H9 (cell line): ENCODE measurements at regions not wholly inside any gene's neighbourhood (a gene's known extent, or its start where the extent isn't known, plus 50 kb on each side); places are given as distances from the start of the nearest gene placed in this dataset.

ENCODE experiments used
- DNase-seq: peaks from one replicate; pipeline ENCODE4 v3.0.0-alpha.2; 2017
- H2AFZ ChIP-seq: one replicate; pipeline ENCODE4 v1.6.1; 2013; ENCODE audit warnings: mild to moderate bottlenecking, low read length, control low read depth, moderate library complexity
- H2AK5ac ChIP-seq: 2 replicates; pipeline ENCODE4 v1.6.1; 2013; ENCODE audit warnings: low read length, control low read depth, mixed read lengths; ENCODE audit not compliant: insufficient read length
- H2BK120ac ChIP-seq: one replicate; pipeline ENCODE4 v1.6.1; 2013; ENCODE audit warnings: low read depth, mild to moderate bottlenecking, low read length, control low read depth, inconsistent platforms; ENCODE audit not compliant: poor library complexity, severe bottlenecking
- H2BK12ac ChIP-seq: 2 replicates; pipeline ENCODE4 v1.6.1; 2013; ENCODE audit warnings: low read length, control low read depth, mixed read lengths, low read depth; ENCODE audit not compliant: insufficient read length
- H2BK15ac ChIP-seq: 2 replicates; pipeline ENCODE4 v1.6.1; 2013; ENCODE audit warnings: low read depth, low read length, control low read depth
- H2BK20ac ChIP-seq: one replicate; pipeline ENCODE4 v1.6.1; 2013; ENCODE audit warnings: low read depth, mild to moderate bottlenecking, low read length, control low read depth, inconsistent platforms; ENCODE audit not compliant: poor library complexity, severe bottlenecking
- H2BK5ac ChIP-seq: 2 replicates; pipeline ENCODE4 v1.6.1; 2013; ENCODE audit warnings: low read length, control low read depth, mixed read lengths; ENCODE audit not compliant: insufficient read length
- H3K14ac ChIP-seq: 2 replicates; pipeline ENCODE4 v1.6.1; 2013; ENCODE audit warnings: low read length, control low read depth; ENCODE audit not compliant: insufficient read depth
- H3K18ac ChIP-seq: 2 replicates; pipeline ENCODE4 v1.6.1; 2013; ENCODE audit warnings: low read depth, mild to moderate bottlenecking, mixed read lengths, low read length, control low read depth; ENCODE audit not compliant: insufficient read length
- H3K23ac ChIP-seq: 2 replicates; pipeline ENCODE4 v1.6.1; 2013; ENCODE audit warnings: low read length, control low read depth, mixed read lengths, low read depth; ENCODE audit not compliant: insufficient read length
- H3K23me2 ChIP-seq: 2 replicates; pipeline ENCODE4 v1.6.1; 2013; ENCODE audit warnings: low read depth, mild to moderate bottlenecking, mixed read lengths, low read length, control low read depth; ENCODE audit not compliant: insufficient read length, poor library complexity, severe bottlenecking
- H3K27ac ChIP-seq: 2 replicates; pipeline ENCODE4 v1.5.1; 2013; ENCODE audit warnings: low read length, control low read depth, mixed read lengths, low read depth; ENCODE audit not compliant: insufficient read length
- H3K27me3 ChIP-seq: 2 replicates; pipeline ENCODE4 v1.6.1; 2013; ENCODE audit warnings: low read length, control low read depth, inconsistent platforms; ENCODE audit not compliant: insufficient read depth
- H3K4ac ChIP-seq: 2 replicates; pipeline ENCODE4 v1.6.1; 2013; ENCODE audit warnings: low read depth, mild to moderate bottlenecking, control low read depth, inconsistent platforms, low read length, moderate library complexity
- H3K4me1 ChIP-seq: 2 replicates; pipeline ENCODE4 v1.6.1; 2013; ENCODE audit warnings: low read length, control low read depth, inconsistent platforms; ENCODE audit not compliant: insufficient read depth
- H3K4me2 ChIP-seq: 2 replicates; pipeline ENCODE4 v1.6.1; 2013; ENCODE audit warnings: low read length, control low read depth, mixed read lengths; ENCODE audit not compliant: insufficient read length, insufficient read depth
- H3K56ac ChIP-seq: 2 replicates; pipeline ENCODE4 v1.6.1; 2013; ENCODE audit warnings: low read depth, mild to moderate bottlenecking, mixed read lengths, low read length, control low read depth; ENCODE audit not compliant: insufficient read length
- H3K79me1 ChIP-seq: 2 replicates; pipeline ENCODE4 v1.6.1; 2013; ENCODE audit warnings: low read depth, mild to moderate bottlenecking, moderate library complexity, low read length, control low read depth, inconsistent platforms; ENCODE audit not compliant: insufficient read depth, poor library complexity, severe bottlenecking
- H3K79me2 ChIP-seq: 2 replicates; pipeline ENCODE4 v1.6.1; 2013; ENCODE audit warnings: low read length, control low read depth, inconsistent platforms; ENCODE audit not compliant: insufficient read depth
- H3K9ac ChIP-seq: 2 replicates; pipeline ENCODE4 v1.6.1; 2013; ENCODE audit warnings: low read length, control low read depth, mixed read lengths; ENCODE audit not compliant: insufficient read length; ENCODE audit errors: extremely low read depth
- H3K9me3 ChIP-seq: one replicate; pipeline ENCODE4 v1.6.1; 2013; ENCODE audit warnings: low read depth, low read length, inconsistent platforms; ENCODE audit not compliant: control insufficient read depth
- H3T11ph ChIP-seq: one replicate; pipeline ENCODE4 v1.6.1; 2013; ENCODE audit warnings: mild to moderate bottlenecking, low read length, control low read depth, inconsistent platforms
- H4K20me1 ChIP-seq: one replicate; pipeline ENCODE4 v1.6.1; 2013; ENCODE audit not compliant: control insufficient read depth, insufficient read length, insufficient read depth
- H4K5ac ChIP-seq: 2 replicates; pipeline ENCODE4 v1.6.1; 2013; ENCODE audit warnings: low read depth, mild to moderate bottlenecking, mixed read lengths, low read length, control low read depth; ENCODE audit not compliant: insufficient read length
- H4K8ac ChIP-seq: replicated peaks from 2 replicates; pipeline ENCODE4 v1.6.1; 2013; ENCODE audit warnings: low read length, control low read depth, mixed read lengths, low read depth; ENCODE audit not compliant: insufficient read length
- H4K91ac ChIP-seq: 2 replicates; pipeline ENCODE4 v1.6.1; 2013; ENCODE audit warnings: low read depth, mild to moderate bottlenecking, moderate library complexity, mixed read lengths, low read length, control low read depth; ENCODE audit not compliant: insufficient read length
- H3K27ac Mint-ChIP-seq, 3 experiments: 2 replicates in 2 of 3; 3 replicates in 1 of 3; pipeline ENCODE4 v1.8.0; 2020 to 2021; ENCODE audit warnings: mixed read lengths in 3 of 3, mild to moderate bottlenecking in 1 of 3, moderate library complexity in 1 of 3
- H3K27me3 Mint-ChIP-seq: 2 replicates; pipeline ENCODE4 v1.8.0; 2021; ENCODE audit warnings: low read depth, mild to moderate bottlenecking, moderate library complexity, mixed read lengths
- H3K36me3 Mint-ChIP-seq, 3 experiments: 2 replicates in 2 of 3; 3 replicates in 1 of 3; pipeline ENCODE4 v1.8.0; 2020 to 2021; ENCODE audit warnings: low read depth in 3 of 3, mixed read lengths in 3 of 3; ENCODE audit not compliant: insufficient read depth in 1 of 3
- H3K4me1 Mint-ChIP-seq, 2 experiments: 2 replicates each; pipeline ENCODE4 v1.8.0; 2020; ENCODE audit warnings: mixed read lengths in 2 of 2
- H3K4me3 Mint-ChIP-seq, 2 experiments: 2 replicates in 1 of 2; 3 replicates in 1 of 2; pipeline ENCODE4 v1.8.0; 2020 to 2021; ENCODE audit warnings: mild to moderate bottlenecking in 2 of 2, mixed read lengths in 2 of 2, moderate library complexity in 1 of 2
- H3K9me3 Mint-ChIP-seq, 2 experiments: 2 replicates in 1 of 2; 3 replicates in 1 of 2; pipeline ENCODE4 v1.8.0; 2020; ENCODE audit warnings: mild to moderate bottlenecking in 2 of 2, mixed read lengths in 2 of 2, moderate library complexity in 1 of 2
- CTCF ChIP-seq: fragments of 200-600 bp; sonication (generic); conservative IDR thresholded peaks from 3 replicates; pipeline ENCODE4 v1.8.0; 2021; ENCODE audit warnings: antibody characterized with exemption, mild to moderate bottlenecking
- WGBS: extraction: QIAGEN DNeasy Blood & Tissue Kit; methylation state at CpG from one replicate; pipeline ENCODE4 v1.1.7; 2013; ENCODE audit warnings: missing lambda C conversion rate, low lambda C conversion rate, mixed read lengths; ENCODE audit not compliant: insufficient read length; ENCODE audit errors: extremely low coverage; 5-methylcytosine and 5-hydroxymethylcytosine counted together

GRCh38 chr5:3182133-3182876 is 413.3 kb upstream of the IRX1 start:
- Mint-ChIP-seq H3K4me1 (peaks cover 25 to 35% of the 10 kb centered on the region in 2 experiments), H3K27ac (no peak overlapping the region), H3K4me3 (no peak overlapping the region), H3K36me3 (no peaks in the 10 kb centered on the region), H3K27me3 (no peaks in the 10 kb centered on the region), H3K9me3 (no peaks in the 10 kb centered on the region)
- Histone ChIP-seq H2BK15ac (no peak overlapping the region), H2AK5ac (no peak overlapping the region), H3K79me2 (no peaks in the 10 kb centered on the region), H3K9me3 (no peaks in the 10 kb centered on the region), H3K56ac (no peak overlapping the region), H3K27ac (no peak overlapping the region), H3K23me2 (no peaks in the 10 kb centered on the region), H4K8ac (no peak overlapping the region), H3K4ac (no peak overlapping the region), H2AFZ (no peak overlapping the region), H2BK5ac (no peak overlapping the region), H3K18ac (no peak overlapping the region), H2BK20ac (no peak overlapping the region), H3K23ac (no peak overlapping the region), H2BK12ac (no peak overlapping the region), H3K79me1 (no peaks in the 10 kb centered on the region), H3K27me3 (no peaks in the 10 kb centered on the region), H4K5ac (no peak overlapping the region), H3K14ac (no peak overlapping the region), H3T11ph (no peak overlapping the region), H3K4me2 (no peak overlapping the region), H4K91ac (no peak overlapping the region), H4K20me1 (no peaks in the 10 kb centered on the region), H2BK120ac (no peak overlapping the region), H3K9ac (no peak overlapping the region), H3K4me1 (no peaks in the 10 kb centered on the region; the same call in 1 of the 2 replicates)
- no peak for TF ChIP-seq CTCF
- no CpG with 5 or more reads among the region's 12 CpGs for WGBS
- DNase-seq, result no peak
